HFFc6 (cell line): ENCODE measurements at regions not wholly inside any gene's neighbourhood (a gene's known extent, or its start where the extent isn't known, plus 50 kb on each side); places are given as distances from the start of the nearest gene placed in this dataset.

Source experiments
- DNase-seq: peaks from one replicate; pipeline ENCODE4 v3.0.0-alpha.2; 2018
- H3K27ac Mint-ChIP-seq: 2 replicates; pipeline ENCODE4 v1.8.0; 2020; ENCODE audit warnings: mild to moderate bottlenecking, mixed read lengths
- H3K27me3 Mint-ChIP-seq: 2 replicates; pipeline ENCODE4 v1.8.0; 2021; ENCODE audit warnings: mild to moderate bottlenecking, moderate library complexity, mixed read lengths; ENCODE audit not compliant: insufficient read depth
- H3K36me3 Mint-ChIP-seq: 2 replicates; pipeline ENCODE4 v1.8.0; 2021; ENCODE audit warnings: low read depth, mixed read lengths
- H3K4me1 Mint-ChIP-seq: 2 replicates; pipeline ENCODE4 v1.8.0; 2020; ENCODE audit warnings: low read depth, mixed read lengths
- H3K4me3 Mint-ChIP-seq: 2 replicates; pipeline ENCODE4 v1.8.0; 2020; ENCODE audit warnings: mild to moderate bottlenecking, moderate library complexity, mixed read lengths
- H3K9me3 Mint-ChIP-seq: 2 replicates; pipeline ENCODE4 v1.8.0; 2020; ENCODE audit warnings: mild to moderate bottlenecking, mixed read lengths
- TF ChIP-seq, protein P1 (sequence below): fragments of 200-600 bp; sonication (generic); IDR thresholded peaks from 2 replicates; pipeline ENCODE4 v1.5.0; 2021; ENCODE audit warnings: antibody characterized with exemption, mild to moderate bottlenecking

DNA sequence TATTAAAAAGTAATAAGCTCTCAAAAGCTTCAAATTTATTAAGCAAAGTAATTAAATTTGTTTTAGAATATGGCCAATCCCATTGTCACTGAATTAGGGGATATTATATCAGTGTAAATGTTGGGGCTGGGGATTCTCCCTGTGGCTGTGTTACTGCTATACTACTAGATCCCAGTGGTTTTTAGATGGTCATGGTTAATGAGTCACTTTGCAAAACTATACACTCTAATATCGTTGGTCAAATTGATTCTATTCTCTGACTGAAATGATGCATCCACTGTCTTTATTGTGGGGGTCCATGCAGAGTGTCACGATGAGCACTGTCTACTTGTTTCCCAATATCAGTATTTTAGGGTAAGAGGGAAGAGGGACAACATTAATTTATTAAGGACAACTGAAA lies 336.9 kb upstream of the PREP start:
- TF ChIP-seq, protein P1, sequence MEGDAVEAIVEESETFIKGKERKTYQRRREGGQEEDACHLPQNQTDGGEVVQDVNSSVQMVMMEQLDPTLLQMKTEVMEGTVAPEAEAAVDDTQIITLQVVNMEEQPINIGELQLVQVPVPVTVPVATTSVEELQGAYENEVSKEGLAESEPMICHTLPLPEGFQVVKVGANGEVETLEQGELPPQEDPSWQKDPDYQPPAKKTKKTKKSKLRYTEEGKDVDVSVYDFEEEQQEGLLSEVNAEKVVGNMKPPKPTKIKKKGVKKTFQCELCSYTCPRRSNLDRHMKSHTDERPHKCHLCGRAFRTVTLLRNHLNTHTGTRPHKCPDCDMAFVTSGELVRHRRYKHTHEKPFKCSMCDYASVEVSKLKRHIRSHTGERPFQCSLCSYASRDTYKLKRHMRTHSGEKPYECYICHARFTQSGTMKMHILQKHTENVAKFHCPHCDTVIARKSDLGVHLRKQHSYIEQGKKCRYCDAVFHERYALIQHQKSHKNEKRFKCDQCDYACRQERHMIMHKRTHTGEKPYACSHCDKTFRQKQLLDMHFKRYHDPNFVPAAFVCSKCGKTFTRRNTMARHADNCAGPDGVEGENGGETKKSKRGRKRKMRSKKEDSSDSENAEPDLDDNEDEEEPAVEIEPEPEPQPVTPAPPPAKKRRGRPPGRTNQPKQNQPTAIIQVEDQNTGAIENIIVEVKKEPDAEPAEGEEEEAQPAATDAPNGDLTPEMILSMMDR: no peak
- H3K4me1 Mint-ChIP-seq: peaks cover 32% of the 10 kb centered on the region
- DNase-seq: no peak
- no peaks in the 10 kb centered on the region for H3K36me3 Mint-ChIP-seq
- H3K27me3 Mint-ChIP-seq: no peaks in the 10 kb centered on the region
- no peak overlapping the region for H3K4me3 Mint-ChIP-seq
- H3K9me3 Mint-ChIP-seq: no peaks in the 10 kb centered on the region
- H3K27ac Mint-ChIP-seq: no peak overlapping the region; the same call in 1 of the 2 replicates

DNA sequence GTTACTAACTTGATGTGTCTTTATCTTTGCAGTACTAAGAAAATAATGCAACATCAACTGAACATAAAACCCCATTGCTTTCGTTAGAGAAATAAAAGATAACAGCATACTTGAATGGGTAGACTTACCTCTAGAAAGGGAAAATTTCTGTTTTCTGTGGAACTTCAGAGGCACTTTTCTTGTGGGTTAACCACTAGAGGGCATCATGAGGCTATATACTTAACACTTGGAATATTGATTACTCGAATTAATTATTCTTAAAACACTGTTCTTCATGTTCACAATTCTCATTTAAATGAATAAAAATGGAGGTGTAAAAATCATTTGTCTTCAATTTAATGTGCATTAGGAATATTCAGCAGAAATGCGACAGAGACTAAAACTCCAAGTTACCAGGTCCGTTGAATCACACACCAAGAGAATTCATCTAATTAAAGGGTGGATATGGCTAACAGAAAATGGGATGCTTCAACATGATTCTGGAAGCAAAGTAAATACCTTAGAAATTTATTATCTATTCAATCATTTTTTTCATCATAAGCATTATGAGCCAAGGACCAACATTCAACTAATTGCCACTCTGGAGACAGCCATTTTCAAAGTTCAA lies 330.8 kb upstream of the PREP start:
- Mint-ChIP-seq H3K4me3 (no peak overlapping the region), H3K27ac (no peak overlapping the region), H3K36me3 (no peaks in the 10 kb centered on the region), H3K9me3 (no peaks in the 10 kb centered on the region), H3K4me1 (peaks cover 11% of the 10 kb centered on the region; the same call in 1 of the 2 replicates), H3K27me3 (no peaks in the 10 kb centered on the region)
- peak; percentile 34 for DNase-seq
- TF ChIP-seq, protein P1: peak; percentile 95

DNA sequence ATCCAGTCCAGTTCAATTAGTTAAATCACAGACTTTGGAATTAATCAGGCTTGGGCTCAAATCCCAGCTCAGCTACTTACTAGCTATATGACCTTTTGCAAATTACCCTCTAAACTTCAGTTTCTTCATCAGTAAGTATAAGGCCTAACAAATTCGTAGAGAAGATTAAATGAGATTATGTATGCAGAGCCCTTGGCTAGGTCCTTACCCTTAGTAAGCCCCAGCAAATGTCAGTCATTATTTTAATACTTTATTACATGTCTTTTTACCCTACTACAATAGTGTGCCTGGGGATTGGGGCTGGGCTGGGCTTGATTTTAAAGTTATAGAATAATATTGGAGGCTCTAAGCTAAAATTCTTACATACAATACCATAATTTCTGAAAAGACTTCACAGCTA lies 326.1 kb upstream of the PREP start:
- no peak for DNase-seq
- no peak overlapping the region for H3K4me3 Mint-ChIP-seq
- H3K27me3 Mint-ChIP-seq: no peaks in the 10 kb centered on the region; the same call in 1 of the 2 replicates
- TF ChIP-seq, protein P1: no peak
- H3K9me3 Mint-ChIP-seq: no peaks in the 10 kb centered on the region
- H3K4me1 Mint-ChIP-seq: peaks cover 18% of the 10 kb centered on the region
- no peak overlapping the region for H3K27ac Mint-ChIP-seq
- H3K36me3 Mint-ChIP-seq: no peaks in the 10 kb centered on the region

DNA sequence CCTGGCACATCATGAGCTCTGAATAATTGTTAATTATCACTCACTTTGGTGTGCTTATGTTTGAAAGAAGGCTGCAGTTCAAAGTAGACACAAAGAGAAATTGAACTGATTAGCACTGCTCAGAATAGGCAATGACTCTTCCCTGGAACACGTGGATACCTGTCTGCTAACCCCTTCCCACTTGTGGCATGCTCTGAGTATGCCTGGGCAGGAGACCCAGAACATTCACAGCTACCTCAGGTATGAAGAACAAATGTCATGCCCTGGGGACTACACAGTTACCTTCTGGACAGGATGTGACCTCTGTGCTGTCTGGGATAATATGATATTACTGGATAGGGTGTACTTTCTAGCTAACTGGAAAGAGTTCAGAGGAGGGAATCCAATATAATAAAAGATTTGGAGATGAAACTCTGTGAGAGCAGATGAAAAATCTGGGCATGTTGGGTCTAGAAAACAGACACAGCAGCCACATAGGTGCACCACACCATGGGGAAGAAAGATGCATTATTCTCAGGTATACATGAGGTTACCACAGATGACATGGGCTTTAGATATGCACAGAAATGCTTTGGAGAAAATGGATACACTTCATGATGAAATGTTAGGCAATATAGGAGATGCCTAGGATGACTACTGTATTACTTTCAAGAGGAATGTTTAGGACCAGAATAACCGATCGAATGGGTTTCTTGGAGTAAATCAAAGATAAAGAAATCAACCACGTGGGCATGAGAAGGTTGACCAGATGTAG lies 324.2 kb upstream of the PREP start:
- Mint-ChIP-seq H3K27me3 (no peaks in the 10 kb centered on the region; the same call in 1 of the 2 replicates), H3K4me3 (no peak overlapping the region), H3K9me3 (no peaks in the 10 kb centered on the region), H3K4me1 (peaks cover 12% of the 10 kb centered on the region), H3K36me3 (no peaks in the 10 kb centered on the region), H3K27ac (no peak overlapping the region)
- DNase-seq: no peak
- TF ChIP-seq, protein P1: no peak

DNA sequence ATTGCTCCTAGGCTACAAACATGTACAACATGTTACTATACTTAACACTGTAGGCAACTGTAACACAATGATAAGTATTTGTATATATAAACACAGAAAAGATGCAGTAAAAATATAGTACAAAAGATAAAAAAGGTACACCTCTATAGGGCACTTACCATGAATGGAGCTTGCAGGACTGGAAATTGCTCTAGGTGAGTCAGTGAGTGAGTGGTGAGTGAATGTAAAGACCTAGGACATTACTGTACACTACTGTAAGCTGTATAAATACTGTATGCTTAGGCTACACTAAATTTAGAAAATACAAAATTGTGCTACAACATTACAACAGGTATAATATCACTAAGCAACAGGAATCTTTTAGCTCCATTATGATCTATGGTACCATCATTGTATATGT lies 312.0 kb upstream of the PREP start:
- Mint-ChIP-seq H3K27ac (no peak overlapping the region), H3K4me1 (peaks cover 18% of the 10 kb centered on the region), H3K9me3 (peaks cover 22% of the 10 kb centered on the region), H3K36me3 (peaks cover 19% of the 10 kb centered on the region), H3K4me3 (no peak overlapping the region), H3K27me3 (no peaks in the 10 kb centered on the region)
- TF ChIP-seq, protein P1: no peak
- DNase-seq: no peak
